ENCODE measurements at regions not wholly inside any gene's neighbourhood (a gene's known extent, or its start where the extent isn't known, plus 50 kb on each side); places are given as distances from the start of the nearest gene placed in this dataset.

DNA sequence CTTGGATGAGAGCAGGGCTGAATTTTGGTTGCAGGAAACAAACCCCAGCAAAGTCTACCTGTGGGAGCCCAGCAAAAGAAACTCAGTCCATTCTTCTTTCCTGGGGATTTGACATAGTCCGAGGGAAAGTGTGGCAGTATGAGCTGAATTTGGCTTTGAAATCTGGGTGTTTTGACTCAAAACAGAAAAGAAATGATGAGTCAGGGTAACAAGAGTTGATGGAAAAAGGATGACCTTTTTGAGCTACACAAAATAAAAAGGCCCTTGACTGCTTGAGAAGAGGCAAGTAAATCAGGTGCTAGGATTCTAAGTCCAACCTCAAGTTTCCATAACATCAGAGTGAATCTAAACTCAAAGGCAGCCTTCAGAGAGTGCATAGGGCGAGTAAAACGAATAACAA is 163.3 kb upstream of the BMP2 start:
- Mint-ChIP-seq H3K27ac (ENCODE audit: unreplicated experiment) (no peak overlapping the region), H3K4me3 (ENCODE audit: unreplicated experiment) (no peak overlapping the region), H3K4me1 (ENCODE audit: low read depth, unreplicated experiment) (no peaks in the 10 kb centered on the region), H3K9me3 (ENCODE audit: unreplicated experiment) (no peaks in the 10 kb centered on the region), H3K27me3 (ENCODE audit: insufficient read depth, unreplicated experiment) (peaks cover 2% of the 10 kb centered on the region), H3K36me3 (ENCODE audit: insufficient read depth, unreplicated experiment) (no peaks in the 10 kb centered on the region)
- Histone ChIP-seq H3K4me1 (no peaks in the 10 kb centered on the region), H3K4me3 (ENCODE audit: low read depth, low read length) (no peak overlapping the region), H3K36me3 (ENCODE audit: control insufficient read depth, insufficient read depth, low read length) (no peaks in the 10 kb centered on the region), H3K9me3 (no peaks in the 10 kb centered on the region), H3K27me3 (replicated peaks; ENCODE audit: control insufficient read depth, insufficient read depth, low read length) (no peaks in the 10 kb centered on the region)
- no TSS peak for BruUV-seq (replicated peaks)
- intact Hi-C loops (cut with micrococcal nuclease; ENCODE audit: unreplicated experiment): no loop called here
- no peak for DNase-seq
- CTCF ChIA-PET: no interaction called here
- POLR2A ChIA-PET: no interaction called here
- no peak for TF ChIP-seq CTCF (IDR thresholded peaks at IDR 0.05; ENCODE audit: insufficient read depth in 1 of 2, low read depth in 1 of 2, low read length in 1 of 2, severe bottlenecking in 1 of 2, unreplicated experiment in 1 of 2)

- H3K36me3 ChIP-seq (ENCODE audit: control insufficient read depth, insufficient read depth, low read length): no peaks in the 10 kb centered on the region
- H3K4me1 ChIP-seq: no peaks in the 10 kb centered on the region
- Mint-ChIP-seq H3K4me3 (ENCODE audit: unreplicated experiment) (no peak overlapping the region), H3K36me3 (ENCODE audit: insufficient read depth, unreplicated experiment) (no peaks in the 10 kb centered on the region), H3K9me3 (ENCODE audit: unreplicated experiment) (no peaks in the 10 kb centered on the region), H3K27me3 (ENCODE audit: insufficient read depth, unreplicated experiment) (peaks cover 2% of the 10 kb centered on the region), H3K4me1 (ENCODE audit: low read depth, unreplicated experiment) (no peaks in the 10 kb centered on the region), H3K27ac (ENCODE audit: unreplicated experiment) (no peak overlapping the region)
- ChIA-PET POLR2A (no interaction called here), CTCF (interaction anchor here (0.6 kb wide), 1 partner anchor 536 kb away, joined by 8 read pairs; no protein-coding TSS in a partner anchor)
- intact Hi-C loops (cut with micrococcal nuclease; ENCODE audit: unreplicated experiment): no loop called here
- no peaks in the 10 kb centered on the region for H3K9me3 ChIP-seq
- no peak for DNase-seq
- no peak for TF ChIP-seq CTCF (IDR thresholded peaks at IDR 0.05; ENCODE audit: insufficient read depth in 1 of 2, low read depth in 1 of 2, low read length in 1 of 2, severe bottlenecking in 1 of 2, unreplicated experiment in 1 of 2)
- H3K27me3 ChIP-seq (replicated peaks; ENCODE audit: control insufficient read depth, insufficient read depth, low read length): no peaks in the 10 kb centered on the region
- no peak overlapping the region for H3K4me3 ChIP-seq (ENCODE audit: low read depth, low read length)
- no TSS peak for BruUV-seq (replicated peaks)
Measured at GRCh38 chr20:6599876-6600735, 167.4 kb upstream of the BMP2 start.

- Histone ChIP-seq H3K9me3 (no peaks in the 10 kb centered on the region), H3K27me3 (replicated peaks; ENCODE audit: control insufficient read depth, insufficient read depth, low read length) (no peaks in the 10 kb centered on the region), H3K4me1 (no peaks in the 10 kb centered on the region), H3K4me3 (ENCODE audit: low read depth, low read length) (no peak overlapping the region), H3K36me3 (ENCODE audit: control insufficient read depth, insufficient read depth, low read length) (no peaks in the 10 kb centered on the region)
- no peaks in the 10 kb centered on the region for H3K9me3 Mint-ChIP-seq (ENCODE audit: unreplicated experiment)
- POLR2A ChIA-PET: no interaction called here
- DNase-seq: no peak
- intact Hi-C loops (cut with micrococcal nuclease; ENCODE audit: unreplicated experiment): no loop called here
- H3K4me3 Mint-ChIP-seq (ENCODE audit: unreplicated experiment): no peak overlapping the region
- no TSS peak for BruUV-seq (replicated peaks)
- peaks cover 3% of the 10 kb centered on the region for H3K27me3 Mint-ChIP-seq (ENCODE audit: insufficient read depth, unreplicated experiment)
- no peak for TF ChIP-seq CTCF (IDR thresholded peaks at IDR 0.05; ENCODE audit: insufficient read depth in 1 of 2, low read depth in 1 of 2, low read length in 1 of 2, severe bottlenecking in 1 of 2, unreplicated experiment in 1 of 2)
- H3K27ac Mint-ChIP-seq (ENCODE audit: unreplicated experiment): no peak overlapping the region
- no peaks in the 10 kb centered on the region for H3K4me1 Mint-ChIP-seq (ENCODE audit: low read depth, unreplicated experiment)
- CTCF ChIA-PET: interaction anchor here (0.7 kb wide), 1 partner anchor 9 kb away, joined by 3 read pairs; no protein-coding TSS in a partner anchor
- no peaks in the 10 kb centered on the region for H3K36me3 Mint-ChIP-seq (ENCODE audit: insufficient read depth, unreplicated experiment)
Measured at GRCh38 chr20:6595704-6596103, 171.8 kb upstream of the BMP2 start.
